Frontal cortex (tissue), 3 donors: ENCODE measurements at regions not wholly inside any gene's neighbourhood (a gene's known extent, or its start where the extent isn't known, plus 50 kb on each side); places are given as distances from the start of the nearest gene placed in this dataset.

ENCODE experiments used
- DNase-seq, 2 donors: peaks; one replicate each; pipeline ENCODE4 v3.0.0; 2012; ENCODE audit warnings: low spot score in 2 of 2
- FAIRE-seq: peaks from 2 replicates; lab custom pipeline; 2012; peaks lifted over from hg19 to GRCh38; lab: Jason Lieb, UNC
- donor health status: control.
- donor health status: control.
- donor health status: control.

DNA sequence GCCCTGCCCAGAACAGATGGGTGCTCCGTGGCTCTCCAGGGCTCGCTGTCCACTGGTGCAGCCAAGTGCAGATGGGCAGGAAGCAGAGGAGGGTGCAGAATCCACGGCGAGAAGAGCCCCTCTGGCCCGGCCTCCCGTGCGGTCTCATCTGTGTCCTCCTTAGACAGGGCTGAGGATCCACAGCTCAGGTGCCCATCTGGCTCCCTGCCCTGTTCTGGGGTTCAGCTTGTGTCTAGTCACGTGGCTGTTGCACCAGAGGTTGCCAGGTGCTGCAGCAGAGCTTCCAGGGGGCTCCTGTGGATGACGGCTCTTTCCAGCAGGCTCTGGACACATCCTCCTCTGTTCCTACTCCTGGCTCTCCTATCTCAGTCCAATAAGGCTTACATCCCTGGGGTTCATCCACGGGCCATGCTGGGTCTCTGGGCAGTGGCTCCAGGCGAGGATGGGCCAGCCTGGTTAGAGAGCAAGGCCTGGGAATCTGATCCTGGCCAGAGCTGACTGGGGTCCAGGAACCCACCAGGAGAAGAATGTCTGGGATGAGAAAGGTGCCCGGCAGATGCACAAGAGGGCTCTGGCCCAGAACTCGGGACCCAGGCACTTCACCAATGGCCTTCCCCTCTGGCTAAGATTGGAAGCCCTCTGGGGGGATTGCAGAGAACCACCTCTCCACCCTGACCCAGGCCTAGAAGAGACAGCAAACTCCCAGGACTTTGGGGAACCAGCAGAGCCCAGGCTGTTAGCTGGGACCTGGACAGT lies 116.3 kb upstream of the ID2 start:
- no peak for DNase-seq
- no peak for FAIRE-seq

- no peak for FAIRE-seq
- DNase-seq: no peak
These were observed 115.6 kb upstream of the ID2 start for GRCh38 chr2:8566155-8566670.

GRCh38 chr2:8566774-8567468 lies 114.9 kb upstream of the ID2 start:
- no peak for DNase-seq
- no peak for FAIRE-seq

DNA sequence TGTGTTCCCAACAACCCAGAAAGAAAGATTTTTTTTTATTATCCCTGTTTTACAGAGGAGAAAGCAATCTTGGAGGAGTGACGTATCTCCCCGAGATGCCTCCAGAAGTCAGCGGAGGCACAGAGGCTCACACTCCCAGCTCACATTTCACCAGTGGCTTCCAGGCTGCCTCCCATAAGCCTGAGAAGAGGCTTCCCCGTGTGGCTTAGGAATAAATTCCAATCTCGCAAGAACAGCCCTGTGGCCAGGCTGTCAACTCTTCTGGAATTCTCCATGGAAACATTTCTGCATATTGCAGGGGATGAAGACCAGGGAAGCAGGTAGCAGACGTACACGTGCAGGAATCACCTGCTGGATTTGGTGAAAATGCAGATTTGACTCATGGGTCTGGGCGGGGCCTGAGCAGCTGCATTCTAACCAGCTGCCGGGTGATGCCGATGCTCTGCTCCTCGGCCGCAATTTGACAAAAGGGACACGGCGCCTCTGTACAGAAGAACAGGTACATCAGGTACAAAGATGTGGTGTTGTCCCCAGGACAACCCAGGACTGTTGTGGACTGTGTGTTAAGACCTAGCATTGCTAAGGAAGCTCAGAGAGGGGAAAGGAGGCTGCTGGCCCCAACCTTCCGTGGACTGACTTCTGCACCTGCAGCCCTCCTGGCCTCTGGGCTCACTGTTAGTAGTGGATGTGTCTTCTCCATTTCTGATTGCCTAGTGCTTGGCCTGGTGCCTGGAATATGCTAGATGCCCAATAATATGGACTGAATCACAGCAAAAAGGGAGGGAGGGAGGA lies 114.2 kb upstream of the ID2 start:
- no peak for DNase-seq
- FAIRE-seq: no peak

DNA sequence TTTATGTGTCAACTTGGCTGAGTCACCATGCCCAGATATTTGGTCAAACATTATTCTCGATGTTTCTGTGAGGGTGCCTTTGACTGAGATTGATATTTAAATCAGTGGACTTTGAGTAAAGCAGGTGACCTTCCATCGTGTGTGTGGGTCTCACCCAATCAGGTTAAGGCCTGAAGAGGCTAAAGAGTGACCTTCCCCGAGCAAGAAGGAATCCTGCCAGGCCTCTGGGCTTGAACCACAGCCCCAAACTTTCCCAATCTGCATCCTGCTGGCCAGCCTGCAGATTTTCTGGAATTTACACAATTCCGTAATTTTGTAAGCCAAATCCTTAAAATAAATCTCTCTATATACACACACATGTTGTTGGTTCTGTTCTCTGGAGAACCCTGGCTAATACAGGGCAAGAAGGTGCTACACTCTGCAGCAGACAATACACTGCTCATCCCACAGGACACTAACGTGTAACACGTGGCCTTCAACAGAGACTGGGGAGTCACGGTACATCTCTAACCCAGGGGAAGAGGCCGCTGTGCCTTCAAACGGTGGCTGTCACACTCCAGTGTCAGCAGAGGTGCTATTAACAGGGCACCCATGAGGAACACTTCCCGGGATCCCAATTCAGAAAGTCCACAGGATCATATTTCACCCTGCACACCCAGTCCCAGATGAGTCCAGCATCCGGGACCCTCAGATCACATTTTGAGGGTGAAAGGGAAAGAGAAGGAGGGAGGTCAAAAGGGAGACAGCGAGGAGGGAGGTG lies 113.1 kb upstream of the ID2 start:
- DNase-seq (no peak), FAIRE-seq (no peak)

GRCh38 chr2:8569332-8569930 lies 112.4 kb upstream of the ID2 start:
- DNase-seq: no peak

DNA sequence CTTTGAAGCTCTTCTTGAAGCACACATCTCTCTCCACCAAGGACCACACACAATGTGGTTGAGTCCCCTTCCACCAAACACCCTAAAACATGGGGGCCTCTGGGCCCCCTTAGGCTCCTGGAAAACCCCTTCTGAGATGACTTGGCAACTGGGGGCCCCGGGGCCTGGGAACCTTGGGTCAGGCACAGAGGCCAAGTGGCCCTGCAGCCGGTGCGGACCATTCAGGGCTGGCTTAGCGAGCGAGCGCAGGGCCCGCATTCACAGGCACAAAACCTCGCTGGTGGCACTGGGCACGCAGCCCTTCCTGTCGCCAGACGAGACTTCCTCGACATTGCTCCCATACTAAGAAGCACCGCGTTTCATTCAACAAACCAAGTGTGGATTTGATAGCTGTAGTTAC lies 111.2 kb upstream of the ID2 start:
- no peak for FAIRE-seq
- no peak for DNase-seq

More at GRCh38 chr2:8569332-8569930, 112.4 kb upstream of the ID2 start:
- FAIRE-seq: no peak

- DNase-seq: no peak
- no peak for FAIRE-seq
These were observed 110.5 kb upstream of the ID2 start for GRCh38 chr2:8571301-8571791.

GRCh38 chr2:8571792-8572499 lies 109.9 kb upstream of the ID2 start:
- no peak for DNase-seq
- FAIRE-seq: no peak

- no peak for DNase-seq
These were observed 109.1 kb upstream of the ID2 start for GRCh38 chr2:8572712-8573233.

DNA sequence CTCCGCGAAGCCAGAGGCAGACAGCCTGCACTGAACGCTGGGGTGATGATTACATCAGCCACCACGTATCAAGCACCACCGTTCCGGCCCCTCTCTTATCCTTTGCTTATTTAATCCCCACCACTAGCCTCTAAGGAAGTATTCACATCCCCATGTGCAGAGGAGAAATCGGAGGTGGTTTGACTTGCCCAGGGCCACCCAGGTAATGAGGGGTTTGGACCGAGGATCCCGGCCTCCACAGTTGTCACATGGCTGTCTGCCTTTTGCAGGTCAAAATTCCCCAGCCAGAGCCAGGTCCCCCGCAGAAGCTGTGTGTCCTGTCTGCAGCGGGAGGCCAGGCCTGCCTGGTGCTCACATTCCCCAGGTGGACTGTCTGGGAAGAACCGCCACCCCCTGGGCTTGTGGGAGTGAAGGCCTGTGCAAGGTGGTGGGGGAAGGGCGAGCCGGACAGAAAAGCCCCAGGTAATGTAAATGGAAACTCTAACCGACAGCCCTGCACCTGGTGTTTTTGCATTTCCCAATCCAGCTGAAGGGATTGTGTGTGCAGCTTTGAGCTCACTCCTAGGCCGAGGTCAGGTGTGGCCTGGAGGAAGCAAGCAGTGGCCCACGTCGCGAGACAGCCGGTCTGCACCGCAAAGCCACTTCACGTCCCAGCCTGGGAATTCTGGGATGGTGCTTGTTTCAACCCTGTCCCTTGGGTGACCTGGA lies 108.5 kb upstream of the ID2 start:
- no peak for FAIRE-seq
- DNase-seq: no peak

More at GRCh38 chr2:8572712-8573233, 109.1 kb upstream of the ID2 start:
- FAIRE-seq: no peak

DNA sequence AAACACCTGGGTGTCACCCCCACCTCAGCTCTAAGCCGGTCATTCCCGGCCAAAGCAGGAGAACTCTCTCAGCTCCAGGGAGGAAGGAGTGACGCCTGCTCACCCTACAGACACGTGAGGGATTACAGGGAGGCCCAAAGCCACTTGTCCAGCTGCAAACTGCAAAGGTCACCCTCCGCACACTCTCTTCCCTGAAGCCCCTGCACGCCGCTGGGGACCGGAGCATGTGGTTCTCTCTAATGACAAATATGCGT lies 108.0 kb upstream of the ID2 start:
- no peak for FAIRE-seq
- DNase-seq: no peak

GRCh38 chr2:8574196-8575037 lies 107.4 kb upstream of the ID2 start:
- DNase-seq (no peak), FAIRE-seq (no peak)

DNA sequence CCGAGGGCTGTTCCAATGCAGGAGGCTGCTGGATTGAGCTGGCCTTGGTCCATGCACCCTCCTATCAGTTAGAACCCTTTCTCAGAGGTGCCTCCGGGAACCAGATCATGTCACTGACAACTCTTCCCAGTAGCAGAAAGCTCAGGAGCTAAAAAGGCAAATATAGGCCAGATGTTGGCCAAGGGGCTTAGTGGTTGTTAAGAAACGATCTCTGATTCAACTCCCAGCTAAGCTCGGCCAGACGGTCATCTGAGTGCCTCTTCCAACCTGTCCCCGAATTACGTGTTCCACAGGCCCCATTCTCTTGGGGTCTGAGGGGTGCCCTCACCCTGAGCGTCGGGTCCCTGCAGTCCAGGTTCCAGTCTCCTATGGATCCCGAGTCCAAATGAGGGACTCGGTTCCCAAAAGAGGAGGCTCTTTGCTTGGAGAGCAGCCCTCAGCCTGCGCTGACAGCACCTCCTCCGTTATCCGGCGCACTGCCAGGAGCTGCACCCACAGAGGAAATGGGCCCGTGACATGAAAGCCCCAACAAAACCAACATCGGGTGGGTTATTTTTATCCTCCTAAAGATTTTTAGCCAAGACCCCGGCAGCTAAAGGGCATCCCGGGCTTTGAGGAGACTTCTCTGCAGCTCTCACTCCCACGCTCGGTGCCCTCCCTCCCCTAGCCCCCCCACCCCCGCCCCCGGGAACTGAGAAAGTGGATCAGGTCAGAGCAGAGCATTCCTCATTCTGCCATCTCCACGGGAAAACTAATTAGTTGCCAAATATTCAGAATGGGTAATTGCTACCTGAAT lies 106.6 kb upstream of the ID2 start:
- FAIRE-seq (no peak), DNase-seq (peak in 1 of 2 donors; percentile 54)

DNA sequence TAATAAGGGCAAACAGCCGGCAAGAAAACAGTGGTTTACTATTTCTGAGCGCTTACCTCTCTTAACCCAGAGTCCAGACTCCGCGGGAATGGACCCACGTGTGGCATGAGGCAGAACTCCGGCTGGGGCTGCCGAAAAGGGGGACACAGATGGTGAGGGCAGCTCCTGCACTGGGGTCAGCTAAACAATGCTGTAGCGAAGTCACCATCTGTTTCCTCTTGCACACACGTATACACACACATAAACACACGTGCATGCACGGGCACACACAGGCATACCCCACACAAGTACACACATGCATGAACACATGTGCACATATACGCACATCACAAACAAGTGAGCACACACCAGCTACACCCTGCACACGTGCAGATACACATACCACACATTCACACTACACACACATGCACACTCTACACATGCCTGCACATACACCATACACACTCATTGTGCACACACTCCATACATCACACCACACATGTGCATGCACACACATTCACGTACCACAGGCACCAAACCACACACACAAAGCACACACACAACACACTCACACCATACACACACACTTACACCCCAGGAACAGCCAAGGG lies 105.9 kb upstream of the ID2 start:
- DNase-seq: peak in 1 of 2 donors; percentile 52
- no peak for FAIRE-seq
